DOHH2 (cell line): ENCODE measurements at regions not wholly inside any gene's neighbourhood (a gene's known extent, or its start where the extent isn't known, plus 50 kb on each side); places are given as distances from the start of the nearest gene placed in this dataset.

Source experiments
- H3F3A ChIP-seq: fragments of 200-600 bp; sonication (generic), shearing (Covaris generic); 2 replicates; pipeline ENCODE4 v1.6.0; 2016; ENCODE audit warnings: antibody characterized with exemption, mild to moderate bottlenecking; ENCODE audit not compliant: control insufficient read depth, insufficient read depth
- H3K27ac ChIP-seq: fragments of 200-600 bp; sonication (generic); 2 replicates; pipeline ENCODE4 v1.5.1; 2014; ENCODE audit warnings: low read depth, mild to moderate bottlenecking, low read length, moderate library complexity
- H3K27me3 ChIP-seq: fragments of 200-600 bp; sonication (generic); 2 replicates; pipeline ENCODE4 v1.6.1; 2014; ENCODE audit warnings: mild to moderate bottlenecking, low read length, mixed read lengths; ENCODE audit not compliant: control insufficient read depth
- H3K36me3 ChIP-seq: fragments of 200-600 bp; sonication (generic); 2 replicates; pipeline ENCODE4 v1.6.1; 2014; ENCODE audit warnings: mild to moderate bottlenecking, low read length, moderate library complexity, mixed read lengths; ENCODE audit not compliant: control insufficient read depth
- H3K4me1 ChIP-seq: fragments of 200-600 bp; sonication (generic); 2 replicates; pipeline ENCODE4 v1.6.1; 2014; ENCODE audit warnings: mild to moderate bottlenecking, low read length, mixed read lengths; ENCODE audit not compliant: control insufficient read depth
- H3K4me2 ChIP-seq: fragments of 200-600 bp; sonication (generic); 2 replicates; pipeline ENCODE4 v1.6.0; 2014; ENCODE audit warnings: mild to moderate bottlenecking, low read length, moderate library complexity
- H3K4me3 ChIP-seq: fragments of 200-600 bp; sonication (generic); 2 replicates; pipeline ENCODE4 v1.5.1; 2014; ENCODE audit warnings: mild to moderate bottlenecking, low read length, mixed read lengths
- H3K79me2 ChIP-seq: fragments of 200-600 bp; sonication (generic); 2 replicates; pipeline ENCODE4 v1.6.1; 2014; ENCODE audit warnings: mild to moderate bottlenecking, low read length, mixed read lengths; ENCODE audit not compliant: control insufficient read depth
- H3K9me2 ChIP-seq: fragments of 200-600 bp; sonication (generic); replicated peaks from 2 replicates; pipeline ENCODE4 v1.6.1; 2014; ENCODE audit warnings: mild to moderate bottlenecking, low read length, mixed read lengths; ENCODE audit not compliant: control insufficient read depth
- H3K9me3 ChIP-seq: fragments of 200-600 bp; sonication (generic); 2 replicates; pipeline ENCODE4 v1.6.1; 2014; ENCODE audit warnings: antibody characterized with exemption, low read length, mixed read lengths; ENCODE audit not compliant: control insufficient read depth, insufficient read depth
- H4K20me1 ChIP-seq: fragments of 200-600 bp; sonication (generic); 2 replicates; pipeline ENCODE4 v1.6.0; 2014; ENCODE audit warnings: low read depth, mild to moderate bottlenecking, antibody characterized with exemption, low read length, moderate library complexity; ENCODE audit not compliant: control insufficient read depth, insufficient read depth
- EZH2phosphoT487 ChIP-seq: fragments of 200-600 bp; sonication (generic); IDR thresholded peaks from 2 replicates; pipeline ENCODE4 v1.6.1; 2017; ENCODE audit warnings: borderline replicate concordance, mild to moderate bottlenecking, antibody characterized with exemption, low read length, moderate library complexity, mixed read lengths
- TF ChIP-seq, protein P1 (sequence below): fragments of 200-600 bp; sonication (generic); IDR thresholded peaks from one replicate; pipeline ENCODE4 v1.5.1; 2014; ENCODE audit warnings: antibody characterized with exemption, mild to moderate bottlenecking, low read depth, low read length; ENCODE audit not compliant: poor library complexity, severe bottlenecking

DNA sequence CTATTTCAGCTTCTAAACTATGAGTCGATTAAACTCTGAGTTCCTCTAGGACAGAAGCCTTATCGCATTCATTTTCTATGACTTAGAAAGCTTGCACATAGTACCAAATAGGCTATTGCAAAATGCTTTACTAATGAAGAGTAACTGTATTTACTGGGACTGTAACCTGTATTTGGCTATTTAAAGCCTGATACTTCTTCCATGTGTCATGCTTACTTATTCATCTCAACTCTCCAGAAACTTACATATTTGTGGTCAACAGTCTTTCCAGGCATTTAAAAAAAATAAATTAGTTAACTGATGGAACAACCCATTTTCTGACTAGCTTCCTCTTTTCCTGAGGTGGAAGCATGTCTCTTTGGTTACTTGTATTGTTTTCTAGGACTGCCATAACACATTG lies 467.9 kb downstream of the PCDH11X start:
- no peaks in the 10 kb centered on the region for H3K9me2 ChIP-seq
- no peaks in the 10 kb centered on the region for H3F3A ChIP-seq
- no peaks in the 10 kb centered on the region for H3K4me1 ChIP-seq
- no peak overlapping the region for H3K4me3 ChIP-seq
- no peak overlapping the region for H3K27ac ChIP-seq
- H3K27me3 ChIP-seq: no peaks in the 10 kb centered on the region
- H3K36me3 ChIP-seq: no peaks in the 10 kb centered on the region
- no peak for TF ChIP-seq EZH2phosphoT487
- TF ChIP-seq, protein P1, sequence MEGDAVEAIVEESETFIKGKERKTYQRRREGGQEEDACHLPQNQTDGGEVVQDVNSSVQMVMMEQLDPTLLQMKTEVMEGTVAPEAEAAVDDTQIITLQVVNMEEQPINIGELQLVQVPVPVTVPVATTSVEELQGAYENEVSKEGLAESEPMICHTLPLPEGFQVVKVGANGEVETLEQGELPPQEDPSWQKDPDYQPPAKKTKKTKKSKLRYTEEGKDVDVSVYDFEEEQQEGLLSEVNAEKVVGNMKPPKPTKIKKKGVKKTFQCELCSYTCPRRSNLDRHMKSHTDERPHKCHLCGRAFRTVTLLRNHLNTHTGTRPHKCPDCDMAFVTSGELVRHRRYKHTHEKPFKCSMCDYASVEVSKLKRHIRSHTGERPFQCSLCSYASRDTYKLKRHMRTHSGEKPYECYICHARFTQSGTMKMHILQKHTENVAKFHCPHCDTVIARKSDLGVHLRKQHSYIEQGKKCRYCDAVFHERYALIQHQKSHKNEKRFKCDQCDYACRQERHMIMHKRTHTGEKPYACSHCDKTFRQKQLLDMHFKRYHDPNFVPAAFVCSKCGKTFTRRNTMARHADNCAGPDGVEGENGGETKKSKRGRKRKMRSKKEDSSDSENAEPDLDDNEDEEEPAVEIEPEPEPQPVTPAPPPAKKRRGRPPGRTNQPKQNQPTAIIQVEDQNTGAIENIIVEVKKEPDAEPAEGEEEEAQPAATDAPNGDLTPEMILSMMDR: no peak
- no peak overlapping the region for H3K4me2 ChIP-seq
- H4K20me1 ChIP-seq: no peaks in the 10 kb centered on the region
- H3K9me3 ChIP-seq: no peaks in the 10 kb centered on the region
- no peaks in the 10 kb centered on the region for H3K79me2 ChIP-seq

GRCh38 chrX:92249125-92249524 lies 469.9 kb downstream of the PCDH11X start:
- no peaks in the 10 kb centered on the region for H3K9me3 ChIP-seq
- no peaks in the 10 kb centered on the region for H3F3A ChIP-seq
- H3K4me1 ChIP-seq: no peaks in the 10 kb centered on the region
- no peak overlapping the region for H3K4me3 ChIP-seq
- H3K4me2 ChIP-seq: no peak overlapping the region
- H3K79me2 ChIP-seq: no peaks in the 10 kb centered on the region
- no peak overlapping the region for H3K27ac ChIP-seq
- no peaks in the 10 kb centered on the region for H3K9me2 ChIP-seq
- no peak for TF ChIP-seq EZH2phosphoT487
- TF ChIP-seq, protein P1: no peak
- no peaks in the 10 kb centered on the region for H4K20me1 ChIP-seq
- H3K36me3 ChIP-seq: no peaks in the 10 kb centered on the region
- H3K27me3 ChIP-seq: no peaks in the 10 kb centered on the region

DNA sequence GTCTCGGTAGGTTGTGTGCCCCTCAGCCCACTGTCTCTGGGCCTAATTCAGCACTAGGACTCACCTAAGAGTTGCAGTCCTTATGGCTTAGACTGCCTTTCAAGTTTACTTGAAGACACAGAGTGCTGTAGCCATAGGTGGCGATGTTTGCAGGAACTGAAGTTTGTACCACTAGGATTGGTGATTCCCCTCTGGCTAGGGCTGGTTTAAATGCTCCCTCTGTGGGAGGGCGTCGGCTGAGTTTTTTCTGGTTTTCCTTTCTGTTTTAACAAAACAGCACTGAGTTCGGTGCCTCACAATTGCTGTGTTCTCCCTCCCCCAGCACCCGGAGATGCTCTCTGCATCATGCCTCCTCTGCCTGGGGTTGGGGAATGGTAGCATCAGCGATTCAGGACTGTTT lies 480.9 kb downstream of the PCDH11X start:
- Histone ChIP-seq H3K4me3 (no peak overlapping the region), H3K9me3 (no peaks in the 10 kb centered on the region), H3K27me3 (no peaks in the 10 kb centered on the region), H4K20me1 (no peaks in the 10 kb centered on the region), H3K4me2 (no peak overlapping the region), H3F3A (no peaks in the 10 kb centered on the region), H3K4me1 (no peaks in the 10 kb centered on the region), H3K79me2 (no peaks in the 10 kb centered on the region), H3K27ac (no peak overlapping the region), H3K36me3 (no peaks in the 10 kb centered on the region), H3K9me2 (no peaks in the 10 kb centered on the region)
- TF ChIP-seq, protein P1: no peak
- no peak for TF ChIP-seq EZH2phosphoT487
